DMS53 treated with DMSO at 0.1 percent for 48 hours (cell line): ENCODE measurements at regions not wholly inside any gene's neighbourhood (a gene's known extent, or its start where the extent isn't known, plus 50 kb on each side); places are given as distances from the start of the nearest gene placed in this dataset.
"Not testable (repeated sequence)": the region's sequence is repeated elsewhere in the genome, so short reads cannot be mapped to it uniquely, and the experiment has no call there.

Source experiments
- DNase-seq: peaks from one replicate; lab custom pipeline; 2025; ENCODE audit not compliant: unreplicated experiment; lab: John Stamatoyannopoulos, UW

DNA sequence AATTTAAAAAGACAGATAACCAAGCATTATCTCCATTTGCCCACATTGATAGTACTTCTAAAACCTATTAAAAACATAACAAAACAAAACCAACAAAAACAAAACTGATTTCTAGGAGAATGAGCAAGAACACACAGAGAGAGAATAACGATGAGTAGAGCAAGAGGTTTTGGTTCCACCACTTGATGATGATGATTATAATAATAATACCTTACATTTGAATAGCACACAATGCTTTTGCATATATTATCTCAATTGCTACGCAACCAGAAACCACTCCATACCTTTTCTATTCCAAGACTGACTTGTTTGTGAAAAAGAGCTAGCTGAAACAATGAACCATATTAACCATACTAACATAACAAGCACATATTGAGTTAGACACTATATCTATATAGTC is 1090.9 kb downstream of the SH3BGRL start:
- DNase-seq = no peak

DNA sequence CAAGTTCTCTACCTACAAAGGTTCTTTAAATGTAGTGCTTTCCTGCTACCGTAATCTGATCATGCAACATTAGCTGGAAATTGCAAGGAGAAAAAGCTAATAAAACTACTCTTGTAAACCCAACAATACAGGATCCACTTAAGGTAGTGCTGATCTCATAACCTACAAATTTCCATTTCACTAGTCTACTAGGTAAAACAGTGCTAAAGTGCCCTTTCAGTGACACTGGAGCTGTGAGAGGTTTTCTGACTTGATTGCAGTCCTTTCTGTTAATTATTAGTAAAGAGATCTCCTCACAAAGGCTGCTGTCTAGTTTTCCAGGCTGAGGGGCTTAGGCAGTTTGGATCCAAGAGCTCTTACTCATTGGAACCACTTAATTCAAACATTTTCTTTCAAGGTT is 1118.7 kb downstream of the SH3BGRL start:
- DNase-seq = peak; percentile 12

GRCh38 chrX:82333575-82333974 is 1131.7 kb downstream of the SH3BGRL start:
- no peak for DNase-seq

GRCh38 chrX:82335772-82336171 is 1133.9 kb downstream of the SH3BGRL start:
- DNase-seq = peak; percentile 1

DNA sequence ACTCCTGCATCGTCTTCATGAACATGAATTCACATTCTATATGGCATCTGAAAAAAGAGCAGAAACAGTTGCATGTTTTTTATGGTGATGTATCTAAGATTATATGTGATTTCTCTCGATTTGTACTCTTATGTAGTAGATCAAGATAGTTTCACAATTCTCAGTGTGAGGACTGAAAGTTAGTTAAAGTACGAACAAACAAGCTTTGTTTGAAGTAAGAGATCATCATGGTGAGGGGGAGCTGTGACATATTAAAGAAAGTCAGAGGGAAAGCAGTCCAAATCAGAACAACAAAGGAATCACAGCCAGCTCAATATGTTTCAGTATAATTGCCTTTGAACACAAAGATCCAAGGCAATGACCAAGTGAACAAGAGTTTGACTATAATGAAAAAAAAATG is 1140.6 kb downstream of the SH3BGRL start:
- no peak for DNase-seq

DNA sequence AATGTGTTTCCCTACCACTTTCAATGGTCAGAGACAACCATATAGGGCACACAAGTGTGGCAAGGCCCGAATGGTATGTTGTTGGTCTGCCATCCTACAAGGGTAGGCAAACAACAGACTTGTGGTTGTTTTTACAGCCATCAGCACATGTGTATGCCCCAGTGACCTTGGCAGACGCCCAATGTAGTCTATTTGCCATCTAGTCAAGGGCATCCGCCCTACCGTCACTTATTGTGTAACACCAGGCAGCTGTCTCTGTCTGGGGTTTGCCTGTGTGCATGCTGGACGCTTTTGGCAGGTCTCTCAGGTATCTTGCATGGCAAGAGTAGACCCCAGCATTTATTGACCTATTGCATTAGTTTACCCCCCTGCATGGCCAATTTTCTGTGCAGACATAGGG is 1145.5 kb upstream of the POU3F4 start:
- DNase-seq = peak; percentile 21

GRCh38 chrX:82362990-82363389 is 1145.1 kb upstream of the POU3F4 start:
- no peak for DNase-seq

GRCh38 chrX:82370978-82371646 is 1137.0 kb upstream of the POU3F4 start:
- no peak for DNase-seq

GRCh38 chrX:82384401-82384800 is 1123.7 kb upstream of the POU3F4 start:
- no peak for DNase-seq

- DNase-seq = peak; percentile 37
These were observed 1095.2 kb upstream of the POU3F4 start for GRCh38 chrX:82412858-82413257.

GRCh38 chrX:82442281-82442680 is 1065.8 kb upstream of the POU3F4 start:
- DNase-seq = no peak

DNA sequence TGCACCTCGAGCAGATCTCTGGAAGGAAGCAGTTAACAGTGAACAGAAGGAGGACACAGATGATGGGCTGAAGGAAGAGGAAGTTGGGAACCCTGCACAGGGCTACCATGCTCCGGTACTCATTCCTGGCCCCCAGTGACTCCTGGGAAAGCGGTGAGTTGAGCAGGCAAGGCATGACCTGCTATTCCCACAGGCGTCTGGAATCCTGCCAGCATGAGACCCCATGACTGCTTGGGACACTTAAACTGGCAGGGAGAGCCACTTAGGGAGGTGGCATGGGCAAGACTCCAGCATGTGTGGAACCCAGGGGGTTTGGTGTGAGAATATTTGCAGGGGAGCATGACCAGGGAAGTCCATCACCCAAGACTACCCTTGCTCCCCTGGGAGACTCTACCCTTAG is 1056.4 kb upstream of the POU3F4 start:
- no peak for DNase-seq

GRCh38 chrX:82455852-82456251 is 1052.2 kb upstream of the POU3F4 start:
- not testable (repeated sequence) for DNase-seq

GRCh38 chrX:82458207-82458754 is 1049.8 kb upstream of the POU3F4 start:
- DNase-seq = no peak

- no peak for DNase-seq
These were observed 1041.1 kb upstream of the POU3F4 start for GRCh38 chrX:82466994-82467393.
